GM12878 (cell line): ENCODE measurements at regions not wholly inside any gene's neighbourhood (a gene's known extent, or its start where the extent isn't known, plus 50 kb on each side); places are given as distances from the start of the nearest gene placed in this dataset.

Experiments used
- CTCF ChIP-seq, 3 experiments: IDR thresholded peaks in 2 of 3; conservative IDR thresholded peaks in 1 of 3; 2 replicates each; pipeline ENCODE4 v1.5.1; 2011; ENCODE audit warnings: low read depth in 3 of 3, low read length in 3 of 3, mild to moderate bottlenecking in 3 of 3, control low read depth in 2 of 3, moderate library complexity in 2 of 3, inconsistent platforms in 1 of 3, mixed read lengths in 1 of 3; ENCODE audit not compliant: control insufficient read depth in 2 of 3, insufficient read depth in 1 of 3; ENCODE audit errors: extremely low read depth in 1 of 3
- NFYB ChIP-seq: IDR thresholded peaks from 2 replicates; pipeline ENCODE4 v1.6.1; 2011; ENCODE audit warnings: low read depth, mild to moderate bottlenecking, low read length, improper control_type of control experiment, moderate library complexity; ENCODE audit not compliant: insufficient read depth
- POLR2A ChIP-seq: IDR thresholded peaks from 2 replicates; pipeline ENCODE4 v1.6.1; 2011; ENCODE audit warnings: low read depth, mild to moderate bottlenecking, low read length
- ZBTB40 ChIP-seq: fragments of 450-650 bp; IDR thresholded peaks from 2 replicates; pipeline ENCODE4 v1.6.1; 2016; ENCODE audit warnings: mild to moderate bottlenecking, moderate library complexity, borderline replicate concordance

GRCh38 chr9:111743275-111743674 is 51.5 kb downstream of the SHOC1 start:
- TF ChIP-seq POLR2A (no peak), NFYB (no peak), CTCF (IDR thresholded peaks at IDR 0.05 in 2 of 3, conservative IDR thresholded peaks at IDR 0.05 in 1 of 3; ENCODE audit: control insufficient read depth in 2 of 3, extremely low read depth in 1 of 3, insufficient read depth in 1 of 3, low read depth in 3 of 3, low read length in 3 of 3) (no peak), ZBTB40 (no peak)
